Mesenchymal stem cell (in vitro differentiated cells and primary cell): ENCODE measurements at regions not wholly inside any gene's neighbourhood (a gene's known extent, or its start where the extent isn't known, plus 50 kb on each side); places are given as distances from the start of the nearest gene placed in this dataset.

Experiments
- DNase-seq: peaks from one replicate; pipeline ENCODE4 v3.0.0-alpha.2; 2013
- H2AFZ ChIP-seq: one replicate; pipeline ENCODE4 v1.6.1; 2013; ENCODE audit warnings: low read depth, mild to moderate bottlenecking, control low read depth, inconsistent platforms, low read length, moderate library complexity
- H2AK5ac ChIP-seq: 2 replicates; pipeline ENCODE4 v1.6.1; 2013; ENCODE audit warnings: low read length, moderate library complexity, mild to moderate bottlenecking, inconsistent platforms; ENCODE audit not compliant: severe bottlenecking
- H2BK120ac ChIP-seq: one replicate; pipeline ENCODE4 v1.6.1; 2013; ENCODE audit warnings: low read depth, mild to moderate bottlenecking, inconsistent platforms, low read length, moderate library complexity
- H2BK12ac ChIP-seq, 2 experiments: one replicate each; pipeline ENCODE4 v1.6.1; 2013; ENCODE audit warnings: inconsistent platforms in 2 of 2, low read length in 2 of 2, mild to moderate bottlenecking in 2 of 2, moderate library complexity in 2 of 2, control low read depth in 1 of 2
- H2BK15ac ChIP-seq: one replicate; pipeline ENCODE4 v1.6.1; 2013; ENCODE audit warnings: mild to moderate bottlenecking, low read depth, inconsistent platforms; ENCODE audit not compliant: poor library complexity, severe bottlenecking
- H2BK5ac ChIP-seq: 2 replicates; pipeline ENCODE4 v1.6.1; 2013; ENCODE audit warnings: low read depth, mild to moderate bottlenecking, low read length, control low read depth, inconsistent platforms; ENCODE audit not compliant: poor library complexity, severe bottlenecking
- H3K14ac ChIP-seq, 2 experiments: one replicate each; pipeline ENCODE4 v1.6.1; 2013; ENCODE audit warnings: inconsistent platforms in 2 of 2, low read length in 2 of 2, control low read depth in 1 of 2, mild to moderate bottlenecking in 1 of 2, moderate library complexity in 1 of 2
- H3K18ac ChIP-seq, 2 experiments: one replicate each; pipeline ENCODE4 v1.6.1; 2013; ENCODE audit warnings: inconsistent platforms in 2 of 2, low read length in 2 of 2, control low read depth in 1 of 2, low read depth in 1 of 2, mild to moderate bottlenecking in 1 of 2
- H3K23ac ChIP-seq, 2 experiments: one replicate each; pipeline ENCODE4 v1.6.1; 2013; ENCODE audit warnings: inconsistent platforms in 2 of 2, low read length in 2 of 2, mild to moderate bottlenecking in 2 of 2, moderate library complexity in 2 of 2, control low read depth in 1 of 2
- H3K27ac ChIP-seq: 2 replicates; pipeline ENCODE4 v1.5.1; 2013; ENCODE audit warnings: mild to moderate bottlenecking, moderate library complexity, low read length, control low read depth, inconsistent platforms; ENCODE audit not compliant: poor library complexity, severe bottlenecking
- H3K27me3 ChIP-seq, 2 experiments: 2 replicates each; pipeline versions ENCODE4 v1.6.1 to v1.7.0; 2013; ENCODE audit warnings: low read length in 2 of 2, mild to moderate bottlenecking in 2 of 2, moderate library complexity in 2 of 2, control low read depth in 1 of 2, inconsistent platforms in 1 of 2; ENCODE audit not compliant: control insufficient read depth in 1 of 2, insufficient read depth in 1 of 2
- H3K36me3 ChIP-seq, 2 experiments: 2 replicates each; pipeline versions ENCODE4 v1.6.1 to v1.7.0; 2013; ENCODE audit warnings: low read length in 2 of 2, control low read depth in 1 of 2, inconsistent platforms in 1 of 2, low read depth in 1 of 2, mild to moderate bottlenecking in 1 of 2; ENCODE audit not compliant: insufficient read depth in 2 of 2, control insufficient read depth in 1 of 2
- H3K4ac ChIP-seq, 2 experiments: one replicate each; pipeline ENCODE4 v1.6.1; 2013; ENCODE audit warnings: inconsistent platforms in 2 of 2, low read length in 2 of 2, mild to moderate bottlenecking in 2 of 2, moderate library complexity in 2 of 2, control low read depth in 1 of 2, low read depth in 1 of 2
- H3K4me1 ChIP-seq: 2 replicates; pipeline ENCODE4 v1.6.1; 2013; ENCODE audit warnings: low read depth, low read length, control low read depth; ENCODE audit not compliant: control insufficient read depth, insufficient read depth
- H3K4me2 ChIP-seq: 2 replicates; pipeline ENCODE4 v1.6.1; 2013; ENCODE audit warnings: low read length, mild to moderate bottlenecking, inconsistent platforms; ENCODE audit not compliant: poor library complexity, severe bottlenecking
- H3K4me3 ChIP-seq, 2 experiments: 2 replicates each; pipeline versions ENCODE4 v1.5.1 to v1.7.0; 2013; ENCODE audit warnings: low read length in 2 of 2, mild to moderate bottlenecking in 2 of 2, control low read depth in 1 of 2, low read depth in 1 of 2; ENCODE audit not compliant: insufficient read depth in 1 of 2
- H3K79me1 ChIP-seq: replicated peaks from 2 replicates; pipeline ENCODE4 v1.6.1; 2013; ENCODE audit warnings: mild to moderate bottlenecking, control low read depth, low read length, inconsistent platforms; ENCODE audit not compliant: poor library complexity, severe bottlenecking
- H3K9ac ChIP-seq: 2 replicates; pipeline ENCODE4 v1.7.0; 2013; ENCODE audit warnings: mild to moderate bottlenecking, low read length, moderate library complexity
- H3K9me3 ChIP-seq: 2 replicates; pipeline ENCODE4 v1.7.0; 2013; ENCODE audit warnings: mild to moderate bottlenecking, low read length; ENCODE audit not compliant: control insufficient read depth
- H4K8ac ChIP-seq: one replicate; pipeline ENCODE4 v1.6.1; 2013; ENCODE audit warnings: inconsistent platforms, mild to moderate bottlenecking, low read length, moderate library complexity
- H4K91ac ChIP-seq: one replicate; pipeline ENCODE4 v1.6.1; 2013; ENCODE audit warnings: mild to moderate bottlenecking, low read length, inconsistent platforms
- WGBS: methylation state at CpG from one replicate; pipeline ENCODE4 v1.1.7; 2013; ENCODE audit warnings: mixed read lengths; 5-methylcytosine and 5-hydroxymethylcytosine counted together

DNA sequence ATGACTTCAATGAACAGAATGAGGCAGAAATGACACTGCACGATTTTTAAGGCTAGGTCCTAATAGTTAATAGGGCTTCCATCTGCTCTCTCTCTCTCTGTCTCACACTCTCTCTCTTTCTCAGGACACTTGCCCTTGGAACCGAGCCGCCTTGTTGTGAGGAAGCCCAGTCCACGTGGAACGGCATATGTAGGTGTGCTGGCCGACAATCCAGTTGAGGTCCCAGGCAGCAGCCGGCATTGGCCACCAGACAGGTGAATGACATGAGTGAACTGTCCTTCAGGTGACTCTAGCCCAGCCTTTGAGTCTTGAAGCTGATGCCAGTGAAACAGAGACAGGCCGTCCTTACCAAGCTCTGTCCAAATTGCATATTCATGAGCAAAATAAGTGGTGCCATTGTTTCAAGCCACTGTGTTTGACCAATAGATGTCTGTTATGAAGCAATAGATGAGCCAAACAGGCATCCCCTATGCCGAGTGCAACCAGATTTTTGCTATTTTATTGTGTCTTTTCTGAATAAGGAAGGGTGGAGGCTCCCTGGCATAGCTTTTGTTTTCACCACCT, 217.5 kb upstream of the LHX5 start:
- no peaks in the 10 kb centered on the region for H3K9me3 ChIP-seq
- H3K4me3 ChIP-seq: no peak overlapping the region
- H3K23ac ChIP-seq: no peak overlapping the region
- WGBS: 79% methylated on average over 9 of the region's 9 CpGs
- no peak overlapping the region for H3K14ac ChIP-seq
- H2AK5ac ChIP-seq: no peak overlapping the region
- H2BK120ac ChIP-seq: no peak overlapping the region
- H3K27me3 ChIP-seq: peaks cover 0 to 57% of the 10 kb centered on the region in 2 experiments
- H3K36me3 ChIP-seq: no peaks in the 10 kb centered on the region
- no peak for DNase-seq
- H3K18ac ChIP-seq: no peak overlapping the region
- H2BK5ac ChIP-seq: no peak overlapping the region
- no peak overlapping the region for H3K4me2 ChIP-seq
- H2BK12ac ChIP-seq: no peak overlapping the region
- H4K91ac ChIP-seq: no peak overlapping the region
- no peak overlapping the region for H2BK15ac ChIP-seq
- no peak overlapping the region for H3K27ac ChIP-seq
- H3K4ac ChIP-seq: no peak overlapping the region
- H3K79me1 ChIP-seq: no peaks in the 10 kb centered on the region
- H2AFZ ChIP-seq: no peak overlapping the region
- H4K8ac ChIP-seq: no peak overlapping the region
- H3K9ac ChIP-seq: no peak overlapping the region
- no peaks in the 10 kb centered on the region for H3K4me1 ChIP-seq

DNA sequence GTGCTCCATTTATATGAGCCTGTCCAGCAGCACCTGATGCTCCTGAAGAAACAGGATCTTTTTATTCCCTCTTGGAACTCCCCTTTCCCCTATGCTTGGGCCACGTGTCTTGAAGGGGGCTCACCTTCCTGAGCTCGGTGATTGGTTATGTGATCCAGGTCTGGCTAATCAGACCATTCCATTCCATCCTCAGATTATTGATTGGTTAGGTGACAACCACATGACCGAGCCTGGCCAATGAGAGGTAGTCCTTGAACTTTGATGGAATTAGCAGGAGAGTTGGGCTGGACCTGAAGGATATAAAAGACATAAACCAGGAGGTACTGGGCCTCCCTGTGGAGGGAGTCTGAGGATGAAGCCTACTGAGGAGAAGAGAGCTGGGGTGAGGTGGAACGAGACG, 216.6 kb upstream of the LHX5 start:
- Histone ChIP-seq H3K4me3 (no peak overlapping the region), H2AK5ac (no peak overlapping the region), H3K18ac (no peak overlapping the region), H3K4ac (no peak overlapping the region), H3K79me1 (no peaks in the 10 kb centered on the region), H4K91ac (no peak overlapping the region), H3K36me3 (no peaks in the 10 kb centered on the region), H3K9ac (no peak overlapping the region), H3K14ac (no peak overlapping the region), H4K8ac (no peak overlapping the region), H2BK120ac (no peak overlapping the region), H3K23ac (no peak overlapping the region), H3K4me2 (no peak overlapping the region), H3K27ac (no peak overlapping the region), H3K27me3 (peaks cover 0 to 55% of the 10 kb centered on the region in 2 experiments), H3K9me3 (no peaks in the 10 kb centered on the region), H2BK5ac (no peak overlapping the region), H2BK12ac (no peak overlapping the region), H3K4me1 (peaks cover 2% of the 10 kb centered on the region), H2BK15ac (no peak overlapping the region), H2AFZ (no peak overlapping the region)
- no peak for DNase-seq
- 69% methylated on average over 4 of the region's 5 CpGs for WGBS

DNA sequence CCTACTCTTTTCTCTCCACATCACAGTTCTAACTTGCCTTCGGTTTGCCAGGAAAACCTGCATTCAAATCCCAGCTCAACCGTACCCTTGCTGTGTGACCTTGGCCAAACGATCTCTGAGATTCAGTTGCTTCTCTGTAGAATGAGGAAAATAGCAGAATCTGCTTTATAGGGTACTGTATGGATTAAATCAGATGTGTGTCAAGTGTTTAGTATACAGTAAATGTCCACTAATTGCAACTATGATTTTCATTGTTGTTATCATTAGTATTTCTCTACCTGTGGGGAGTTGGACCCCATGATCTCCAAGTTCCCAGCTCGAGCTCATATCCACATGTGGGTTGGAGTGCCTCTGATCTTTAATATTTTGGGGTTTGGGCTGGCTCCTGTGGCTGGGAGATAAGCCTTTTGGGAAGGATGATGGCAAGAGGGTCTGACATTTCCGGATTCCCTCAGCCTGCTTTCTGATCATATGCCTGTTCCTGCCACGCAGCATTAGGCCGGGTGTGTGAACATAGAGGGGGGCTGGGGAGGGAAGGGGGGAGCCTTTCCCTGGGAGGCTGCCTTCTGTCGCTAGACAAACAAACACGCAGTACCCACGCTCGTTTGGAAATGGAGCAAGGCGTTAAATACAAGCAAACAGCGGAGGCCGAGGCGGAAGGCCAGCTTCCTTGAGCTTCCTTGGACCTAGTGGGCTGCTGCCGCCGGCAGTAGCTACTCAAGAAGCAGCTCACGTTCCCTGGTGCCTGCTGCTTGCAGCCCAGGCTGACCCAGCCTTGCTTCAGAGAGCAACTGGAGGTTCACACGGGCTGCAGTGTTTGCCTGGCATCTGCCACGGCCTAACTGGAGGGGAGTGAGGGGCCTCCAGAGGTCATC, 213.5 kb upstream of the LHX5 start:
- DNase-seq: no peak
- Histone ChIP-seq H3K27ac (no peak overlapping the region), H4K8ac (no peak overlapping the region), H3K9ac (no peak overlapping the region), H3K4me2 (no peak overlapping the region), H3K4me3 (no peak overlapping the region), H3K9me3 (no peaks in the 10 kb centered on the region), H2BK12ac (no peak overlapping the region), H3K23ac (no peak overlapping the region), H3K36me3 (no peaks in the 10 kb centered on the region), H2BK120ac (no peak overlapping the region), H2BK15ac (no peak overlapping the region), H3K14ac (no peak overlapping the region), H2AK5ac (no peak overlapping the region), H3K27me3 (peaks cover 0 to 52% of the 10 kb centered on the region in 2 experiments), H3K79me1 (no peaks in the 10 kb centered on the region), H2AFZ (no peak overlapping the region), H2BK5ac (no peak overlapping the region), H3K4me1 (peaks cover 2% of the 10 kb centered on the region), H3K18ac (no peak overlapping the region), H3K4ac (no peak overlapping the region), H4K91ac (no peak overlapping the region)
- 78% methylated on average over 20 of the region's 20 CpGs for WGBS

DNA sequence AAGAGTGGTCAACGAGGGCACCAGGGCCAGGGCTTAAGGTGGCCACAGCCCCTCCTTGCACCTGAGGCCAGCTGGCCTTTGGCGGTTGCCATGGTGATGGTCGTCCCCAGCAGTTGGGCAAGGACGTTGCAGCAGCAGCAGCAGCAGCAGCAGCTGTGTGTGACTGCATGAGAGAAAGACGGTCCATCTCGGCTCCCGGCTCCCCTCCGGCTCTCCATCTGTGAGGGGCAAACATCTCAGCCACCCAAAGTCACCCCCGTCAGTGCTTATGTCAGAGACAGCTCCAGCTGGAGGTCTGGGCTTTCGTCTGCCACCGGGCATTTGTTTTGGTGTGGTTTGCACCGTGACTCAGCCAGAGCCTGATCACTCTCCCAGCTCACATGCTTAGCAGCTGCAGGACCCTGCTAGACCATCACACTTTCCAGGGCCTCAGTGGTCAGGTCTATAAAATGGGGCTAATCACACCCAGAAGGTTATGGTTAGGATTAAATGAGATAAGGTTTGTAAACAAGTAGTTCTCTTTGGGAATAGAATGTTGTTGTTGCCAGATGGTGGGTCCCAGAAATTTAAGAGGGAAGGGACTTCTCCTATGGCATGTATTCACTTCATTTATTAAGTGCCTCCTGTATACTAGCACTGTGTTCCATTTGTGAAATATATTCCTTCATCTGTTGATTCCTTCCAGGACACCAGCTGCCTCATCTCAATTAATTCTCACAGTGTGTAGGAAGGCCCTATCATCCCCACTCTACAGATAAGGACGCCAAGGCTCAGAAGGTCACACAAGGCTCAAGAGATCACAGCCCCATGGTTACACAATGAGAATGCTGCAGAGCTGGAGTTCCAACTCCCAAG, 212.6 kb upstream of the LHX5 start:
- Histone ChIP-seq H2AK5ac (no peak overlapping the region), H3K9ac (no peak overlapping the region), H3K4me3 (no peak overlapping the region), H3K18ac (no peak overlapping the region), H3K4me1 (peaks cover 2% of the 10 kb centered on the region), H3K23ac (no peak overlapping the region), H3K4ac (no peak overlapping the region), H2BK5ac (no peak overlapping the region), H2BK120ac (no peak overlapping the region), H2AFZ (no peak overlapping the region), H2BK15ac (no peak overlapping the region), H3K79me1 (no peaks in the 10 kb centered on the region), H3K9me3 (no peaks in the 10 kb centered on the region), H4K91ac (no peak overlapping the region), H3K14ac (no peak overlapping the region), H3K27me3 (peaks cover 0 to 54% of the 10 kb centered on the region in 2 experiments), H2BK12ac (no peak overlapping the region), H3K27ac (no peak overlapping the region), H4K8ac (no peak overlapping the region), H3K4me2 (no peak overlapping the region), H3K36me3 (no peaks in the 10 kb centered on the region)
- DNase-seq: no peak
- 71% methylated on average over 13 of the region's 13 CpGs for WGBS
